ENCODE measurements at regions not wholly inside any gene's neighbourhood (a gene's known extent, or its start where the extent isn't known, plus 50 kb on each side); places are given as distances from the start of the nearest gene placed in this dataset.

GRCh38 chr17:55895112-55895759, 144.4 kb downstream of the PCTP start (continued):
- TF ChIP-seq ZNF281 (CRISPR knock-in tag; IDR thresholded peaks at IDR 0.05) (no peak), AR (CRISPR knock-in tag; IDR thresholded peaks at IDR 0.05) (no peak), NR2C2 (CRISPR knock-in tag; IDR thresholded peaks at IDR 0.05) (no peak), JAZF1 (CRISPR knock-in tag; IDR thresholded peaks at IDR 0.05) (no peak), MAX (CRISPR knock-in tag; IDR thresholded peaks at IDR 0.05) (no peak), ETV6 (CRISPR knock-in tag; IDR thresholded peaks at IDR 0.05) (no peak), ZNF416 (CRISPR knock-in tag; IDR thresholded peaks at IDR 0.05) (no peak), TEAD4 (CRISPR knock-in tag; IDR thresholded peaks at IDR 0.05) (no peak), ATF6 (CRISPR knock-in tag; IDR thresholded peaks at IDR 0.05) (no peak), FOXP1 (CRISPR knock-in tag; IDR thresholded peaks at IDR 0.05; ENCODE audit: borderline replicate concordance) (no peak), ZNF423 (CRISPR knock-in tag; IDR thresholded peaks at IDR 0.05) (no peak)

- Mint-ChIP-seq H3K9me3 (peaks cover 13% of the 10 kb centered on the region; the same call in 1 of the 2 replicates), H3K4me3 (no peak overlapping the region), H3K27ac (no peak overlapping the region), H3K4me1 (peaks cover 3% of the 10 kb centered on the region; the same call in 1 of the 2 replicates), H3K36me3 (no peaks in the 10 kb centered on the region), H3K27me3 (ENCODE audit: low read depth) (no peaks in the 10 kb centered on the region)
- ATAC-seq (no peak), DNase-seq (ENCODE audit: low spot score) (no peak)
- ChIA-PET POLR2A (no interaction called here), CTCF (no interaction called here)
- TF ChIP-seq ATF2 (CRISPR knock-in tag; IDR thresholded peaks at IDR 0.05; ENCODE audit: borderline replicate concordance, low read depth) = no peak
- no peak for TF ChIP-seq NR2C2 (CRISPR knock-in tag; IDR thresholded peaks at IDR 0.05)
- TF ChIP-seq USF1 (CRISPR knock-in tag; IDR thresholded peaks at IDR 0.05) = no peak
- no peak for TF ChIP-seq HMGXB4 (CRISPR knock-in tag; IDR thresholded peaks at IDR 0.05)
- TF ChIP-seq ZNF416 (CRISPR knock-in tag; IDR thresholded peaks at IDR 0.05) = no peak
- no peak for TF ChIP-seq ZNF317 (CRISPR knock-in tag; IDR thresholded peaks at IDR 0.05; ENCODE audit: borderline replicate concordance, low read depth)
- TF ChIP-seq ZNF121 (CRISPR knock-in tag; IDR thresholded peaks at IDR 0.05) = no peak
- TF ChIP-seq CTCF (IDR thresholded peaks at IDR 0.05) = no peak
- TF ChIP-seq FOXP4 (CRISPR knock-in tag; IDR thresholded peaks at IDR 0.05) = no peak
- no peak for TF ChIP-seq ATF1 (CRISPR knock-in tag; IDR thresholded peaks at IDR 0.05)
- TF ChIP-seq ZNF232 (CRISPR knock-in tag; IDR thresholded peaks at IDR 0.05) = no peak
- no peak for TF ChIP-seq JAZF1 (CRISPR knock-in tag; IDR thresholded peaks at IDR 0.05)
These were observed 146.4 kb downstream of the PCTP start for GRCh38 chr17:55897301-55897700.
